NCI-H748 treated with DMSO at 0.1 percent for 48 hours (cell line): ENCODE measurements at regions not wholly inside any gene's neighbourhood (a gene's known extent, or its start where the extent isn't known, plus 50 kb on each side); places are given as distances from the start of the nearest gene placed in this dataset.

ENCODE experiments used
- DNase-seq: peaks from one replicate; lab custom pipeline; 2025; lab: John Stamatoyannopoulos, UW

DNA sequence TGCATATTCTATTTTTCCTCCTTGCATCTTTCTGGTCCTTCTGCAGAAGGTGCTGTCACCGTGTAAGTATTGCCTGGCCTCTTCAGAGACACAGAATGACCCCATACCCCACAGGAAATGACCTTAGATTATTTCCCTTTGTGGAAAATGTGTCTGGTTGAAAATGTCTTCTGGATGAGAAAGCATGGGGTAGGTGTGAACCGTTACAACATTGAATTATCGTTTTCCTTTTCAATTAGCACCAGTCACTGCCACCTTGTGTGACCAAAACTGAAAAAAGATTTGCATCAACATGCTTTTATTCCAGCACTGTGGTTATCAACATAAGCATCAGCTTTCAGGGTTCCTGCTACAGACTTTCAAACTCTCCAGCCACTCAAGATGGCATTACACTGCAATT is 58.0 kb upstream of the CELF2 start:
- no peak for DNase-seq

GRCh38 chr10:10960534-10960933 is 57.1 kb upstream of the CELF2 start:
- no peak for DNase-seq

GRCh38 chr10:10961072-10961471 is 56.6 kb upstream of the CELF2 start:
- DNase-seq: no peak

DNA sequence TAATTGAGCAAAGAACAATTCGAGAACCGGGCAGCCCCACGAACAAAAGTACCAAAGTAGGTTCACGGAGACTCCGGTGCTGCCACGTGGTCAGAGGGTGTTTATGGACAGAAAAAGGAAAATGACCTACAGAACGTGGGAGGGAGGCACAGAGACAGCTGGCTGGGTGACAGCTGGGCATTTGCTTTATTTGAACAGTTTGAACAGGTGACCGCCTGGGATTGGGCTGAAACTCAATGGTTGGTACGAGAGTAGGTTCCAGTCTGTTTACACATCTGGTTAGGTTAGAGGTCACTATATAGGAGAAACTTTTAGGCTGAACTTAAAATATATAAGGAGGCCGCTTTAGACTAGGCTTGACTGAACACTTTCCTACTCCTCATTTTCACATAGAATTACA is 50.6 kb upstream of the CELF2 start:
- no peak for DNase-seq

DNA sequence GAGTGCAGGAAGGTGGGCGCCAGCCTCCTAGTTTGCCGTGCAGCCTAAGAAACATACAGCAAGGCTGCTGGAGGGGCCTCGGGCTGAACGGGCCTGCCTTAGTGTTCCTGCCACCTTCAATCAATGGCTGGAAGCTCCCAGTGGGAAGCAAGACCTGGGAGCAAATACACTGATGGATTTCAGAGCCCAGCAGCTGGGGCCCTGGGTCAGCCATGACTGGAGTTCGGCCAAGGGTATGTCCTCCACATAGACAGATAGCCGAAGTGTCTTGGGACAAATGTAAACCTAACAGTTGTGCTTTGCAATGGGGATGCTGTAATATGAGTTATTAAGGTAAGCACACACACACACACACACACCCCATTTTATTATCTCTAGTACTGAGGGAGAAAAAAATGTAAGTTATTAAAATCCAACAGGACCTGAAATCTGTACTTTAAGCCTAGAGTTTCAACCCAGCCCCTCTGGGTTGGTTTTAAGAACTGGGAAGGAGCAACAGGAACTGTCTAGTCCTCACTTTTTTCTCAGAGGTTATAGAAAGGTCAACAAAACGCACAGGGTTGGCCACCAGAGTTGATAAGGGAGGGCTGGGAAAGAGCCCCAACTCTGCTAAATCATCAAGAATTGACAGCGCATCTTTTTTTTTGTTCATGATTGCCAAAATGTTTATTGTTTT is 50.0 kb upstream of the CELF2 start:
- no peak for DNase-seq
